A549 (cell line): ENCODE measurements at regions not wholly inside any gene's neighbourhood (a gene's known extent, or its start where the extent isn't known, plus 50 kb on each side); places are given as distances from the start of the nearest gene placed in this dataset.

Experiments used
- ATAC-seq, 2 experiments: fragments of 200-7000 bp in 1 of 2; fragments of >200 bp in 1 of 2; cut with Nextera tagmentation in 1 of 2; cut with Tn5 transposase in 1 of 2; 3 replicates each; pipeline versions ENCODE4 v1.8.0 to v1.9.1; 2018 to 2020; ENCODE audit warnings: mild to moderate bottlenecking in 1 of 2, moderate library complexity in 1 of 2
- CTCF ChIA-PET: fragments of 300-600 bp; sonication (Branson Sonifier 250); formaldehyde crosslinking; extraction: SDS; loops from one replicate; lab custom pipeline; 2021; ENCODE audit warnings: antibody characterized with exemption, inconsistent platforms; lab: Yijun Ruan, JAX
- POLR2A ChIA-PET: fragments of 350-600 bp; formaldehyde crosslinking; extraction: SDS; loops from one replicate; lab custom pipeline; 2021; ENCODE audit warnings: antibody characterized with exemption, inconsistent platforms; lab: Yijun Ruan, JAX
- DNase-seq, 2 experiments: peaks; one replicate each; pipeline versions ENCODE4 v3.0.0 to v3.0.0-alpha.2; 2011 to 2016; ENCODE audit warnings: low read depth in 1 of 2, low spot score in 1 of 2
- FAIRE-seq: peaks from 2 replicates; lab custom pipeline; 2011; peaks lifted over from hg19 to GRCh38; lab: Jason Lieb, UNC
- H3K27ac ChIP-seq, 2 experiments: fragments of >200 bp; sonication (Bioruptor Twin); formaldehyde crosslinking; 3 replicates each; pipeline ENCODE4 v1.5.1; 2016 to 2017
- H3K4me1 ChIP-seq: fragments of >200 bp; sonication (Bioruptor Twin); formaldehyde crosslinking; 3 replicates; pipeline ENCODE4 v1.6.1; 2016
- H3K4me2 ChIP-seq: fragments of >200 bp; sonication (Bioruptor Twin); formaldehyde crosslinking; 3 replicates; pipeline ENCODE4 v1.6.1; 2016
- H3K4me3 ChIP-seq: fragments of >200 bp; sonication (Bioruptor Twin); formaldehyde crosslinking; 3 replicates; pipeline ENCODE4 v1.5.1; 2016
- H3K9me3 ChIP-seq: fragments of >200 bp; sonication (Bioruptor Twin); formaldehyde crosslinking; 3 replicates; pipeline ENCODE4 v1.6.1; 2016
- ATOH8 ChIP-seq: fragments of 250-450 bp; sonication (Bioruptor Pico); IDR thresholded peaks from 2 replicates; pipeline ENCODE4 v1.5.0; 2020; ENCODE audit warnings: low read depth, mild to moderate bottlenecking, moderate library complexity
- CBX8 ChIP-seq: fragments of 200-600 bp; sonication (generic); IDR thresholded peaks from 2 replicates; pipeline ENCODE4 v1.6.1; 2016
- CTCF ChIP-seq: fragments of >200 bp; sonication (Bioruptor Twin); formaldehyde crosslinking; IDR thresholded peaks from 3 replicates; pipeline ENCODE4 v1.5.1; 2016
- EHMT2 ChIP-seq: fragments of 200-600 bp; sonication (generic); IDR thresholded peaks from 2 replicates; pipeline ENCODE4 v1.6.1; 2016; ENCODE audit warnings: antibody characterized with exemption, low read depth, mild to moderate bottlenecking, moderate library complexity
- EP300 ChIP-seq, 2 experiments: fragments of >200 bp; sonication (Bioruptor Twin); formaldehyde crosslinking; IDR thresholded peaks; 2 replicates in 1 of 2; 3 replicates in 1 of 2; pipeline ENCODE4 v1.6.1; 2016 to 2017
- FOXS1 ChIP-seq: fragments of 250-450 bp; sonication (Bioruptor Pico); IDR thresholded peaks from 2 replicates; pipeline ENCODE4 v1.5.0; 2020; ENCODE audit warnings: mild to moderate bottlenecking, moderate library complexity
- GATA3 ChIP-seq: IDR thresholded peaks from 2 replicates; pipeline ENCODE4 v1.6.1; 2012; ENCODE audit warnings: borderline replicate concordance
- HOXA7 ChIP-seq: fragments of 250-450 bp; sonication (Bioruptor Pico); IDR thresholded peaks from 2 replicates; pipeline ENCODE4 v1.5.0; 2020; ENCODE audit warnings: mild to moderate bottlenecking, moderate library complexity
- HOXB13 ChIP-seq: fragments of 250-450 bp; sonication (Bioruptor Pico); IDR thresholded peaks from 2 replicates; pipeline ENCODE4 v1.5.0; 2020; ENCODE audit warnings: low read depth, mild to moderate bottlenecking, moderate library complexity
- JUNB ChIP-seq: fragments of >200 bp; sonication (Bioruptor Twin); formaldehyde crosslinking; IDR thresholded peaks from 2 replicates; pipeline ENCODE4 v1.6.1; 2016
- MAX ChIP-seq: IDR thresholded peaks from 2 replicates; pipeline ENCODE4 v1.6.1; 2012
- PHF8 ChIP-seq: fragments of 200-600 bp; sonication (generic); IDR thresholded peaks from 2 replicates; pipeline ENCODE4 v1.6.1; 2016; ENCODE audit warnings: low read depth, mild to moderate bottlenecking, antibody characterized with exemption, moderate library complexity, borderline replicate concordance
- POLR2A ChIP-seq: IDR thresholded peaks from 2 replicates; pipeline ENCODE4 v1.6.1; 2012; ENCODE audit warnings: mild to moderate bottlenecking, low read length
- RAD21 ChIP-seq, 2 experiments: fragments of >200 bp in 1 of 2; sonication (Bioruptor Twin) in 1 of 2; formaldehyde crosslinking in 1 of 2; IDR thresholded peaks in 1 of 2; conservative IDR thresholded peaks in 1 of 2; 2 replicates in 1 of 2; 3 replicates in 1 of 2; pipeline ENCODE4 v1.6.1; 2012 to 2018; ENCODE audit warnings: inconsistent platforms in 1 of 2
- RARB ChIP-seq: fragments of 250-450 bp; sonication (Bioruptor Pico); IDR thresholded peaks from 2 replicates; pipeline ENCODE4 v1.8.0; 2021; ENCODE audit warnings: mild to moderate bottlenecking, moderate library complexity
- RFX5 ChIP-seq: fragments of 450-650 bp; IDR thresholded peaks from 2 replicates; pipeline ENCODE4 v1.7.1; 2014; ENCODE audit warnings: antibody characterized with exemption, mild to moderate bottlenecking, moderate library complexity
- SMC3 ChIP-seq: fragments of >200 bp; sonication (Bioruptor Twin); formaldehyde crosslinking; IDR thresholded peaks from 3 replicates; pipeline ENCODE4 v1.6.1; 2018; ENCODE audit warnings: inconsistent platforms
- ZNF302 ChIP-seq: fragments of 250-450 bp; sonication (Bioruptor Pico); IDR thresholded peaks from 2 replicates; pipeline ENCODE4 v1.9.0; 2021; ENCODE audit warnings: inconsistent platforms, mild to moderate bottlenecking, moderate library complexity
- WGBS: methylation state at CpG from one replicate; pipeline ENCODE4 v1.1.6; 2017; ENCODE audit errors: missing lambda C conversion rate; 5-methylcytosine and 5-hydroxymethylcytosine counted together
- TF ChIP-seq, protein P1 (sequence below): fragments of >200 bp; sonication (Bioruptor Twin); formaldehyde crosslinking; IDR thresholded peaks from 3 replicates; pipeline ENCODE4 v1.6.1; 2016

DNA sequence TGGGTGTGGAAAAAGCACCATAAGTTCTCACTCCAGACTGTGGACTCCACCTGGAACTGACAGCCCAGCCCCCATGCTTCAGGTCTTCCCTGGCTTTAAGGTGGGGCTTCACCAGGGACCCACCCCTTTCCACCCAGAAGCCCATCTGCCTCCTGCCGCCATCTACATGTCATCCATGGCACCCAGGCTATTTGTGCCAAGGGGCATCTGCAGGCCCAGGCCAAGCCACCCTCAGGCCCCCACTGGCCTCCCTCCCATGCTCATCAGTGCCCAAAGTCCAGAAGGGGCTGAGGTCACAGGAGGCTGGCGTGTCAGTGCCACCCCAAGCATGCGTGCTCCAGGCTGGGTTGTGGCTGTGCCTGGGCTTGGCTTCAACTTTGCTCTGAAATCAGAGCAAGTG is 212.2 kb upstream of the DIO3 start:
- H3K4me1 ChIP-seq = no peaks in the 10 kb centered on the region
- no peak for TF ChIP-seq EHMT2
- TF ChIP-seq RFX5 = no peak
- TF ChIP-seq ATOH8 (CRISPR knock-in tag) = no peak
- TF ChIP-seq CTCF = no peak
- TF ChIP-seq, protein P1, sequence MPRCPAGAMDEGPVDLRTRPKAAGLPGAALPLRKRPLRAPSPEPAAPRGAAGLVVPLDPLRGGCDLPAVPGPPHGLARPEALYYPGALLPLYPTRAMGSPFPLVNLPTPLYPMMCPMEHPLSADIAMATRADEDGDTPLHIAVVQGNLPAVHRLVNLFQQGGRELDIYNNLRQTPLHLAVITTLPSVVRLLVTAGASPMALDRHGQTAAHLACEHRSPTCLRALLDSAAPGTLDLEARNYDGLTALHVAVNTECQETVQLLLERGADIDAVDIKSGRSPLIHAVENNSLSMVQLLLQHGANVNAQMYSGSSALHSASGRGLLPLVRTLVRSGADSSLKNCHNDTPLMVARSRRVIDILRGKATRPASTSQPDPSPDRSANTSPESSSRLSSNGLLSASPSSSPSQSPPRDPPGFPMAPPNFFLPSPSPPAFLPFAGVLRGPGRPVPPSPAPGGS = no peak
- no peak for TF ChIP-seq ZNF302 (CRISPR knock-in tag)
- TF ChIP-seq EP300 (IDR thresholded peaks at IDR 0.05) = no peak
- DNase-seq (no peak), FAIRE-seq (no peak), ATAC-seq (no peak)
- H3K9me3 ChIP-seq = peaks cover 5% of the 10 kb centered on the region; the same call in 2 of the 3 replicates
- WGBS = 78% methylated on average over 1 of the region's 3 CpGs
- ChIA-PET POLR2A (no interaction called here), CTCF (interaction anchor here (1.1 kb wide), 1 partner anchor 13 kb away, joined by 4 read pairs; no protein-coding TSS in a partner anchor)
- no peak overlapping the region for H3K27ac ChIP-seq
- H3K4me2 ChIP-seq = no peak overlapping the region
- H3K4me3 ChIP-seq = no peak overlapping the region

- ChIA-PET POLR2A (no interaction called here), CTCF (interaction anchor here (0.9 to 1.1 kb wide), 3 partner anchors 10 to 278 kb away, joined by 3 to 4 read pairs (median 3); no protein-coding TSS in a partner anchor)
- WGBS = 87% methylated on average over 2 of the region's 4 CpGs
- peaks cover 10% of the 10 kb centered on the region; the same call in 2 of the 3 replicates for H3K9me3 ChIP-seq
- H3K27ac ChIP-seq = no peak overlapping the region
- ATAC-seq = no peak
- H3K4me1 ChIP-seq = no peaks in the 10 kb centered on the region
- H3K4me2 ChIP-seq = no peak overlapping the region
- DNase-seq = no peak
- TF ChIP-seq, protein P1 = no peak
- no peak for TF ChIP-seq CBX8
- no peak for TF ChIP-seq CTCF
- no peak for TF ChIP-seq POLR2A
- no peak for TF ChIP-seq MAX
- TF ChIP-seq FOXS1 (CRISPR knock-in tag) = no peak
- TF ChIP-seq HOXB13 = no peak
- TF ChIP-seq PHF8 = no peak
- no peak for TF ChIP-seq RAD21 (conservative IDR thresholded peaks at IDR 0.05 in 1 of 2, IDR thresholded peaks at IDR 0.05 in 1 of 2)
- no peak for TF ChIP-seq GATA3
- no peak for TF ChIP-seq HOXA7
- no peak for TF ChIP-seq SMC3
- TF ChIP-seq RARB (CRISPR knock-in tag) = no peak
- no peak for TF ChIP-seq JUNB
- no peak for FAIRE-seq
- no peak overlapping the region for H3K4me3 ChIP-seq
Observed at GRCh38 chr14:101350021-101350420, 211.3 kb upstream of the DIO3 start.
